ENCODE measurements at regions not wholly inside any gene's neighbourhood (a gene's known extent, or its start where the extent isn't known, plus 50 kb on each side); places are given as distances from the start of the nearest gene placed in this dataset.

- no peak overlapping the region for H3K27ac ChIP-seq (ENCODE audit: low read length)
- ChIA-PET POLR2A (ENCODE audit: unreplicated experiment) (no interaction called here), CTCF (no interaction called here)
- no peaks in the 10 kb centered on the region for H3K4me1 ChIP-seq (ENCODE audit: insufficient read depth, low read length)
- no peaks in the 10 kb centered on the region for H4K20me1 ChIP-seq (ENCODE audit: low read length)
- no peaks in the 10 kb centered on the region for H3K9me3 ChIP-seq (ENCODE audit: low read length)
- no peak for TF ChIP-seq EZH2 (IDR thresholded peaks at IDR 0.05; ENCODE audit: low read length, unreplicated experiment)
- TF ChIP-seq EZH2phosphoT487 (IDR thresholded peaks at IDR 0.05; ENCODE audit: borderline replicate concordance, low read length) = no peak
- TF ChIP-seq CTCF (conservative IDR thresholded peaks at IDR 0.05; ENCODE audit: low read depth, low read length) = no peak
- H3K4me3 ChIP-seq (ENCODE audit: low read length) = no peak overlapping the region
- H3K9ac ChIP-seq (ENCODE audit: low read length) = no peak overlapping the region
- no peaks in the 10 kb centered on the region; the same call in 1 of the 2 replicates for H3K9me2 ChIP-seq (replicated peaks; ENCODE audit: low read length)
- ATAC-seq (no peak), DNase-seq (no peak)
- H3K79me2 ChIP-seq (ENCODE audit: low read length) = no peaks in the 10 kb centered on the region
- intact Hi-C loops (cut with micrococcal nuclease) = no loop called here
- H2AFZ ChIP-seq (ENCODE audit: low read length) = no peak overlapping the region
- no peak overlapping the region for H3K4me2 ChIP-seq (ENCODE audit: low read length)
- no peaks in the 10 kb centered on the region for H3F3A ChIP-seq (ENCODE audit: low read length, unreplicated experiment)
- no TSS peak for BruUV-seq (replicated peaks)
- H3K36me3 ChIP-seq (ENCODE audit: low read depth, low read length) = no peaks in the 10 kb centered on the region
- no peaks in the 10 kb centered on the region for H3K27me3 ChIP-seq (ENCODE audit: low read length)
Observed at GRCh38 chr1:232687304-232687703, 57.4 kb upstream of the SIPA1L2 start.

- ChIA-PET CTCF (no interaction called here), POLR2A (ENCODE audit: unreplicated experiment) (no interaction called here)
- BruUV-seq (replicated peaks) = no TSS peak
- no peak overlapping the region for H3K4me2 ChIP-seq (ENCODE audit: low read length)
- no peaks in the 10 kb centered on the region for H3F3A ChIP-seq (ENCODE audit: low read length, unreplicated experiment)
- H4K20me1 ChIP-seq (ENCODE audit: low read length) = no peaks in the 10 kb centered on the region
- intact Hi-C loops (cut with micrococcal nuclease) = no loop called here
- TF ChIP-seq EZH2 (IDR thresholded peaks at IDR 0.05; ENCODE audit: low read length, unreplicated experiment) (no peak), EZH2phosphoT487 (IDR thresholded peaks at IDR 0.05; ENCODE audit: borderline replicate concordance, low read length) (no peak), CTCF (conservative IDR thresholded peaks at IDR 0.05; ENCODE audit: low read depth, low read length) (no peak)
- no peaks in the 10 kb centered on the region for H3K36me3 ChIP-seq (ENCODE audit: low read depth, low read length)
- H3K4me1 ChIP-seq (ENCODE audit: insufficient read depth, low read length) = no peaks in the 10 kb centered on the region
- no peak overlapping the region for H3K9ac ChIP-seq (ENCODE audit: low read length)
- no peak overlapping the region for H3K27ac ChIP-seq (ENCODE audit: low read length)
- no peak overlapping the region for H3K4me3 ChIP-seq (ENCODE audit: low read length)
- H3K79me2 ChIP-seq (ENCODE audit: low read length) = no peaks in the 10 kb centered on the region
- DNase-seq (no peak), ATAC-seq (no peak)
- H3K27me3 ChIP-seq (ENCODE audit: low read length) = no peaks in the 10 kb centered on the region
- H3K9me2 ChIP-seq (replicated peaks; ENCODE audit: low read length) = no peaks in the 10 kb centered on the region; the same call in 1 of the 2 replicates
- H3K9me3 ChIP-seq (ENCODE audit: low read length) = no peaks in the 10 kb centered on the region
- no peak overlapping the region for H2AFZ ChIP-seq (ENCODE audit: low read length)
Observed at GRCh38 chr1:232687728-232688127, 57.8 kb upstream of the SIPA1L2 start.

- no TSS peak for BruUV-seq (replicated peaks)
- H2AFZ ChIP-seq (ENCODE audit: low read length) = no peak overlapping the region
- H4K20me1 ChIP-seq (ENCODE audit: low read length) = no peaks in the 10 kb centered on the region
- POLR2A ChIA-PET (ENCODE audit: unreplicated experiment) = no interaction called here
- H3F3A ChIP-seq (ENCODE audit: low read length, unreplicated experiment) = no peaks in the 10 kb centered on the region
- DNase-seq (no peak), ATAC-seq (no peak)
- no peaks in the 10 kb centered on the region for H3K79me2 ChIP-seq (ENCODE audit: low read length)
- TF ChIP-seq CTCF (conservative IDR thresholded peaks at IDR 0.05; ENCODE audit: low read depth, low read length) (no peak), EZH2 (IDR thresholded peaks at IDR 0.05; ENCODE audit: low read length, unreplicated experiment) (no peak), EZH2phosphoT487 (IDR thresholded peaks at IDR 0.05; ENCODE audit: borderline replicate concordance, low read length) (no peak)
- H3K4me3 ChIP-seq (ENCODE audit: low read length) = no peak overlapping the region
- H3K9me2 ChIP-seq (replicated peaks; ENCODE audit: low read length) = no peaks in the 10 kb centered on the region; the same call in 1 of the 2 replicates
- no peaks in the 10 kb centered on the region for H3K9me3 ChIP-seq (ENCODE audit: low read length)
- no peaks in the 10 kb centered on the region for H3K36me3 ChIP-seq (ENCODE audit: low read depth, low read length)
- intact Hi-C loops (cut with micrococcal nuclease) = no loop called here
- no peak overlapping the region for H3K9ac ChIP-seq (ENCODE audit: low read length)
- CTCF ChIA-PET = no interaction called here
- no peak overlapping the region for H3K4me2 ChIP-seq (ENCODE audit: low read length)
- no peaks in the 10 kb centered on the region for H3K27me3 ChIP-seq (ENCODE audit: low read length)
- no peaks in the 10 kb centered on the region for H3K4me1 ChIP-seq (ENCODE audit: insufficient read depth, low read length)
- no peak overlapping the region for H3K27ac ChIP-seq (ENCODE audit: low read length)
Observed at GRCh38 chr1:232688398-232688797, 58.5 kb upstream of the SIPA1L2 start.
